Medulla oblongata (tissue), 1 donor: ENCODE measurements at regions not wholly inside any gene's neighbourhood (a gene's known extent, or its start where the extent isn't known, plus 50 kb on each side); places are given as distances from the start of the nearest gene placed in this dataset.

Source experiments
- DNase-seq: peaks from one replicate; pipeline ENCODE4 v3.0.0-alpha.2; 2015; ENCODE audit errors: extremely low spot score

- no peak for DNase-seq
These were observed 128.3 kb upstream of the VEPH1 start for GRCh38 chr3:157631478-157631877.

DNA sequence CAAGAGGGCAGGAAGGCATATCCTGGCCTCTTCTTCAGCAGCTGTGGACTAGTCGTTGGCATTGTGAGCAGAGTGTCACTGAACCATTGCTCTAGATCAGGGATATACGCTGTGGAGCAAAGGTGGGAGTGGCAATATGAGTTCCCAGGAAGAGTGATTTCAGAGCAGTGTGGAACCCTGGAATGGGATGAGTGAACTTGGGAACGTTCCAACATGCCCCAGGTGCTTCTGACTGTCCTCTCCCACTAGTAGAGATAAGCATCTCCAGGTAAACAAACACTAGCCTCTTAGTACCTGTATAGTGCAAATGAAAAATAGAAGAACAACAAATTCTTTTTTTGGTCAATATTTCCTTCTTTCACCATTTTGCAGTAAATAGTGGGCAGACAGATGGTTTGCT is 123.6 kb upstream of the VEPH1 start:
- DNase-seq = no peak

DNA sequence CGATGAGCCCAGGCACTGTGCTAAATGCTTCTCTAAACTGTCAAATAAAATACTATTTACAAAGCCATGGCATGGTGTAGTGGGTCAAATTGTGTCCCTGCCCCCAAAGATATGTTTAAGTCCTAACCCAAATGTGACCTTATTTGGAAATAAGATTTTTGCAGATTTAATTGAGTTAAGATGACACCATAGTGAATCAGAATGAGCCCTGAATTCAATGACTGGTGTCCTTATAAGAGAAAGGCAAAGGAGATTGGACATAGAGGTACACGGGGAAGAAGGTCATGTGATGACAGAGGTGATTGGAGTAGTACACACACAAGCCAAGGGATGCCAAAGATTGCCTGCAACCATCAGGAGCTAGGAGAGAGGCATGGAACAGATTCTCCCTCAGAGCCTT is 121.6 kb upstream of the VEPH1 start:
- no peak for DNase-seq

- no peak for DNase-seq
These were observed 115.7 kb upstream of the VEPH1 start for GRCh38 chr3:157618886-157619285.

- DNase-seq = peak; percentile 71
These were observed 115.0 kb upstream of the VEPH1 start for GRCh38 chr3:157618075-157618760.

GRCh38 chr3:157614896-157615295 is 111.7 kb upstream of the VEPH1 start:
- no peak for DNase-seq

GRCh38 chr3:157611536-157612076 is 108.4 kb upstream of the VEPH1 start:
- DNase-seq = no peak

- DNase-seq = no peak
These were observed 107.8 kb upstream of the VEPH1 start for GRCh38 chr3:157610876-157611535.

- no peak for DNase-seq
These were observed 104.7 kb upstream of the VEPH1 start for GRCh38 chr3:157607826-157608405.

GRCh38 chr3:157606852-157607197 is 103.6 kb upstream of the VEPH1 start:
- DNase-seq = no peak

GRCh38 chr3:157606011-157606851 is 103.0 kb upstream of the VEPH1 start:
- peak; percentile 67 for DNase-seq

DNA sequence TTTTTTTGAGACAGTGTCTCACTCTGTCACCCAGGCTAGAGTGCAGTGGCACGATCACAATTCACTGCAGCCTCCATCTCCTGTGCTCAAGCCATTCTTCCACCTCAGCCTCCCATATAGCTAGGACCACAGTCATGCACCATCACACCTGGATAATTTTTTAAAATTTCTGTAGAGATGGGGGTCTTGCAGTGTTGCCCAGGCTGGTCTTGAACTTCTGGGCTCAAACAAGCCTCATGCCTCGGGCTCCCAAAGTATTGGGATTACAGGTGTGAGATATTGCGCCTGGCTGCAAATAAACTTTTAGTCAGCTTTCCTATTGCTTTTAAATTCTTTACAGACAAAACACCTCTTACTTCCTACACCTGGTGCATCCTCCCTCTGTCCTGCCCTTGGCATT is 102.1 kb upstream of the VEPH1 start:
- no peak for DNase-seq

- no peak for DNase-seq
These were observed 99.2 kb upstream of the VEPH1 start for GRCh38 chr3:157602424-157602823.

DNA sequence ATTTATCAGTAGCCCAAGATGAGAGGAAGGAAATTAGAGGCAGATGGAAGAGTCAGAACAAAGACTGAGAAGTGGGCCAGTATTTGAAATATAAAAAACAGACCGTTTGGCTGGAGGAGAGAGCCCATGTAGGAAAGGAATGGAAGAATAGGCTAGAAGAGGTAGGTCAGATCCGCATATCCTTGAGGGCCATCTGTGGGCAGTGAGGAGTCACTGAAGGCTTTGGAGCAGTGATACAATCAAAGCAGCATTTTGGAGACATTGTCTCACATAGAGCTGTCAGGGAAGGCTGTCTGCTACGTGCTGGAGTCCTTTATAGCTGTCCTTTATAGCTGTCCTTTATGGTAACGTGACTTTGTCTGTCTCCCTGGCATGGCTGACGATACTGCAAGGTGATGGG is 92.0 kb upstream of the VEPH1 start:
- no peak for DNase-seq

DNA sequence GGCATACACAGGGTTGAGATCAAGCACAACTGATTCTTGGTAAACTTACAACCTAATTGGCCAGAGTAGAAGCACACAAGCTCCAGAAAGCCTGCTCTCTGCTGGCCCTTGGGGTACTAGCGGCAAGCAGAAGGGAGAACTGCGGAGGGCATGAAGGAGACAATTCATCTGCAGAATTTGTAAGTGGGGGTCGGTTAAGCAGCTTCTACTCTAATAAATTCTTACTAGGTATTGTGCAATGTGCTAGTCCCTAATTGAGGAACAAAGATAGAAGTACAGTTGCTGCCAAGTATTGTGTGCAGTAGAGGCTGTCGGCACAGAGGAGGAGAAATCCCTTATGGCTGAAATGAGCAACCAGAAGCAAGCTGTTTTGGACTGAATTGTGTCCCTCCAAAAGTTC is 91.2 kb upstream of the VEPH1 start:
- no peak for DNase-seq

DNA sequence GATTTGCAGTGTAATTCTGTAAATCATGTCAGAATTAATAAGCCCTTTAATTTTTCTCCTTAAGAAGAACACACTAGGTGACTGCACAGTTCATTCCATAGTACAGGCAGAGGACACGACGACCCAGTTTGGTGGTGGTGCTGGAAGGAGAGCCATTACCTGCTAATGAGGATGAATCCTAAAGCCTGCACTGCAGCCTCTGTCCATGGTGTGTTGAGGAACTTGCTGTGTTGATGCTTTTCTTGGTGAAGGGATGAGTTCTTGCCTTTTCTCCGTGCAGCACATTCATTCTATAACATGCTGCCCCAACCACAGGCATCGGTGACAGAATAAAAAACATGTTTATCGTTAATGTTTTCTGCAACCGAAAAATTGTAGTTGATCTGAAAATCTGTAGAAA is 89.6 kb upstream of the VEPH1 start:
- DNase-seq = no peak

GRCh38 chr3:157590273-157590672 is 87.1 kb upstream of the VEPH1 start:
- DNase-seq = no peak

GRCh38 chr3:157589211-157589610 is 86.0 kb upstream of the VEPH1 start:
- DNase-seq = no peak

DNA sequence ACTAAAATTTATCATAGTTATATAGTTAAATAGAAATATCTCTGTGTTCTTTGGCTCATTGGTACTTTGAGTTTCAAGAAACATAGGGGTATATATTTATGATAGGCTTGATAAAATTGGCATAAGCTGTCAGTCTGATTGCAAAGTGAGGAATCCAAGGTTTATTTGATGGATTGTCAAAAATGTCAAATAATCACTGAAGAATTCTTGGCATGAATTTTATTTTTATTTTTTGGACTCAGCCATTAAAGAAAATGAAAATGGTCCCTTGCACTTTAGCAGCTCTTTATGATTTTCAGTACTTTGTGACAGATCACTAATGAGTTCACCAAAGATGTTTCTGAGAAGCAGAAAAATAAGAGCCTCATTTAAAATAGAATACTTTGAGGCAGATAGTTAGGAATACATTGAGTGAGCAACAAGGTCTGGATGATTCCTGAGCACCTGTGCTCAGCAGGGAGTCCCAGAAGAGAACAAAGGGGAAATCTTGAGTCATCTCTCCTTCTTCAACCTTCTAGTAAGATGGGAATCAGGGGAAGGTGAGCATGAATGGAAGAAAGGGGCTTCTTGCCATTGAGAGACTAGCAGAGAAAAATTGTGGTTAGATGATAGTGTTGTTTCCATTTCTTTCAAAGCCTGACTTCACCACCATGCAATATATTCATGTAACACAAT is 85.3 kb upstream of the VEPH1 start:
- no peak for DNase-seq

DNA sequence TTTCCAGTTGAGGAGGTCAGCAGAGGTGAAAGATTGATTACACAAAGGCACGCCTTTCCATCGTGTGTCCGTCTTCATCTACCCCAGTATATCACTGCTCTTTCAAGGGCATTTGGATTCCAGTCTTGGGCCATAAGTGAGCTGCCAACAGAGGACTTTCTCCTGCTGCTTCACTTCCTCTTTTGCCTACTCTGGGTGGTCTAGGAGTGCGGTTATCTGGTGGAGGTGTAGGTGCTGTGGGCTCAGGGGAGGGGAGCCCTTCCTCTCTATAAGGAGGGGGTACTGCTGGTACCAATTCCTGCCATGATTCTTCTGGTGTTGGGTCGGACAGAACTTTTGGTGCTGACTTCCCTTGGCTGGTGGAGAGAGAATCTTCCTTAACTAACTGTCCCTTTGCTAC is 83.1 kb upstream of the VEPH1 start:
- DNase-seq = no peak

GRCh38 chr3:157585386-157585785 is 82.2 kb upstream of the VEPH1 start:
- DNase-seq = no peak

DNA sequence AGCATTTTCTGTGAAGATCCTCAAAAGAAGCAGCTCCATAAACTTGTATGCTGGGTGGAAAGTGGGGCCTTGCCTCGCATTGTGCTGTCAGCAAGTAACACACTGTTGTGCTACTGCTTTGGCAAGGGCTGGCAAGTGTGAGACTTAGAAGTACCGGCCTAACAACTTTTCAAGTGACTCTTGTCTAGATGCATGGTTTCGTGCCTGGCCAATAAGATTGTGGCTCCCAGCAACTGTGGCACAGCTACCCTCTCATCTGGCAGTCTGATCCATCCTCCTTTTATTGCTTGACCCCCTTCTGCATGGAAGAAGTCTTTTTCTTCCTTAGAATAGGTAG is 79.4 kb upstream of the VEPH1 start:
- no peak for DNase-seq
